ENCODE measurements at regions not wholly inside any gene's neighbourhood (a gene's known extent, or its start where the extent isn't known, plus 50 kb on each side); places are given as distances from the start of the nearest gene placed in this dataset.

DNA sequence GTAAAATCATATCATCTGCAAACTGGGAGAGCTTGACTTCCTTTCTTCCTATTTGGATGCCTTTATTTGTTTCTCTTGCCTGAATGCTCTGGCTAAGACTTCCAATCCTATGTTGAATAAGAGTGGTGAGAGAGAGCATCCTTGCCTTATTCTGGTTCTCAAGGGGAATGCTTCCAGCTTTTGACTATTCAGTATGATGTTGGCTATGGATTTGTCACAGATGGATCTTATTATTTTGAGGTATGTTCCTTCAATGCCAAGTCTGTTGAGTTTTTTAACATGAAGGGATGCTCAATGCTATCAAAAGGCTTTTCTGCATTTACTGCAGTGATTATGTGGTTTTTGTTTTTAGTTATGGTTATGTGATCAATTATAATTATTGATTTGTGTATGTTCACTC, 2144.6 kb upstream of the TENM3 start:
- DNase-seq, result no peak

DNA sequence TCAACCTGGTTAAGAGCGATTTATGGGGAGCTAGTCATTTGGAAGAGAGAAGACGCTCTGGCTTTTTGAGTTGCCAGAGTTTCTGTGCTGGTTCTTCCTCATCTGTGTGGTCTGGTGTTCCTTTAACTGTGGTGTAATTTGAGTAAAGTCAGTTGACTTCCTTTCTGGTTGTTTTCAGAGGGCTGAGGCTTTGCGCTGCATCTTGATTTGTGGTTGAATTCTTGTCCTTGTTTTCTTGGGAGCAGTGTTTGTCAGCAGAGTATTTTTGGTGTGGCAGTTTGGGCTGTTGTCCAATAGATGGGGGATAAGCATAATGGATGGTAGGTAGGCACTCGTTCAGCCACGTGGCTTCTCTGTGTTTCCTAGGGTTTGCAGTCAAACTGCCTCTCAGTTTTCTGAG, 2143.2 kb upstream of the TENM3 start:
- DNase-seq, result no peak

DNA sequence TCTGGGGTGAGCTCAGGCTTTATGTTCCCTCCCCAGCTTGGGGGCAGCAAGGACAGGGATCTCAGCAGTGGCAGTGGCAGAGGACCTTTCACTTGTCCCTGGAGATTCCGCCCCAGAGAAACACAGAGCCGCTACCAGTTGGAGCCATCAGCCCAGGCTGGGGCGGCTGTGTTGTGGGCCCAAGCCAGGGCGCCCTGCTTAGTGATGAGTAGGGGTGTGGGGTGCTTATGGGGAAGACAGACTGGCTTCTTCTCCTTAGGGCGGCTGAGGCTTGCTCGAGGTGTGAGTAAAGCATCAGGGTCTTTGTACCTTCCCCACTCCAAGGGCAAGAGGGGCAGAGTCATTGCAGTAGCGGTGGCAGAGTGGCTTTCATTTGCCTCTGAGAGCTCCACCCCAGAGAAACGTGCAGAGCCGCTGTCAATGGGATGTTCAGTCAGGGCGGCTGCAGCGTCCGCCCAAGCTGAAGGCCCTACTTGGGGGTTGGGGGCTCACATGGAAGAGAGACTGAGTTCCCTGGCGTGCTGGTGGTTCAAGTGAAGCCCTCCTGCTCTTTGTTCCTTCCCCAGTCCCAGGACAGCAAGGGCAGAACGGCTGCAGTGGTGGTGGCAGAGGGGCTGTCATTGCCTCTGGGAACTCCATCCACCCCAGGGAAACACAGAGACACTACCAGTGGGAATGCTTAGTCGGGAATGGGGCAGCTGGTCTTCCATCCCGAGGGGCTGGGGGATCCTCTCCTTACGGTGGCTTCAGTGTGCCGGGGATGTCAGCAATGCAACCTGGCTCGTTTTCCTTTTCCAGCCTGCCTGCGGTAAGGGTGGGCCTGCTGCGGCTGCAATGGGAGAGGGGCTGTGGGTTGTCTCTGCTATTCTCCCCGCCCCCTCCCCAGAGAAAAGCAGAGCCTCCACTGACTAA, 2142.5 kb upstream of the TENM3 start:
- no peak for DNase-seq

DNA sequence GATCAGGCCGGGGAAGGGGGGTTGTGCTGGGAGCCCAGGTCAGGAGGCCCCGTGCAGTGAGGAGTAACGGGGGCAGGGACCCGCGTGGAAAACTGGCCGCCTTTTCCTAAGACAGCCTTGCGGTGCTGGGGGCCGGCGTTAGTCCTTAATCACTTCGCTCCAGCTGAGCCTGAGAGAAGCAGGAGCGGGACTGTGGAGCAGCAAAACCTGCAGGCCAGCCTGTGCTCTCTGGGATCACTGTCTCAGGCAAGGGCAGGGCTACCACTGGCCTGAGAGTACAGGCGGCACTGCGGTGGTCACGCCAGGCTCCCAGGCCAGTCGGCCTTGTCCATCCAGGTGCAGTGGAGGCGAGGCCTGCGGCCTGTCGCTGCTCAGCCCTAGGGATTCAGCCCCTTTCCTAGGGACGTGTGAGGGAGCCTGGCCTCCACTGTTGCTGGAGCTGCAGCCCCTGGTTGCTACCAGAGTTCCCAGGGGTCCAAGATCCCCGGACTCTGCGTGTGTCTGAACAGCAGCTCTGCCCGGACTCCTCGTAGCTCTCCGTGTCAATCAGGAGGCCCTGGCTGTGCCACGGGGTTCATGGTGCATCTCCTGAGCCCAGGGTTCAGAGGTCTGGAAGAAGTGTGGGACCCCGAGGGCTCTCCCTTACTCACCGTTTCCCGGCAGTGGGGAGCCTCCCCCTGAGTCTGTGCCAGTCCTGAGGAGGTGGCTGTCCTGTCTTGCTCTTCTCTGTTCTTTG, 2141.7 kb upstream of the TENM3 start:
- no peak for DNase-seq

DNA sequence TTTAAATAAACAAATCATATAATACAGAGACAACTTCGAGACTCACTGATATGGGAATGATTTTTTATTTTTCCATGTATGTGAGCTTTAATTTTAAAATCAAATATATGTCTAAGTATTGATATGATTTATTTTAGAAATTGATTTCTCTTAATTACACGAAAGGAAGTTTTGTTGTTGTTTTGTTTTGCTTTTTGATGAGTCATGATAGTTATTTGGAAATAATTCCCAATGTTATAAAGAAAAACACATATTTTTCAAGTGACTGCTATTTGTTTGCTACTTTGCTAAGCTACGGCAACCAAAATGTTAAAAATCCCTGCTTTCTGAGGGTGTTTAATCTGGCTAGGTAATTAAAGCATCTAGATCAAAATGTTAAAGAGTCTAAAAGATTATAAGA, 2139.4 kb upstream of the TENM3 start:
- no peak for DNase-seq

DNA sequence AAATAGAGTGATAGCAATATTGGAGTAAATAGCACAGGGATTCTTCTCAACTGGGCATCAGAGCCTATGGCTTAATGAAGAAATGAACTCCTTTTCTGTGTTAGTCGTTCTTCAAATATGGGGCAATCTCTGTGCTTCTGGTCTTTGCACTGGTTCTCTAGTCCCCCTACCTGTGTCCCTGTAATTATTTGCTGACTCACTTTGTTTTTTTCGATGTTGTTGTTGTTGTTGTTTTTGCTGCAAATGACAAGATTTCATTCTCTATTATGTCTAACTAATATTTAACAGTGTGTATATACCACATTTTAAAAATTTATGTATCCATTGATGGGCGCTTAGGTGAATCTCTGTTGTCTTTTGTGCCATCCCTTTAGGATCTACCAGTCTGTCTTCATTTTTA, 2137.8 kb upstream of the TENM3 start:
- DNase-seq, result no peak

DNA sequence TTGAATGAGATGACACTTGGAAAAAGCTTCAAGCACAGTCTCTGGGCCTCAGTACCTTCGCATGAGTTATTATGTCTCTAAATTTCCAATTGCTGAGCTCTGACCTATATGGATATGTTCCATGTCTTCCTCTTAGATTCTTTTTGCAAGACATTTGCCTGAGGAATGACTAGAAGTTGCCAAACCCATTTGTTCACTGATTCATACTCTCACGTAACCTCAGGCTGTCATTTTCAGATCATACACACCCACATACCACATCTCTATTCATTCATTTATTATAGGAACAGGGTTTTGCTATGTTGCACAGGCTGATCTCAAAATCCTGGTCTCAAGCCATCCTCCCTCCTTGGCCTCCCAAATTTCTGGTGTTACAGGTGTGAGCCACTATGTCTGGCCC, 2137.1 kb upstream of the TENM3 start:
- DNase-seq, result peak; percentile 1

DNA sequence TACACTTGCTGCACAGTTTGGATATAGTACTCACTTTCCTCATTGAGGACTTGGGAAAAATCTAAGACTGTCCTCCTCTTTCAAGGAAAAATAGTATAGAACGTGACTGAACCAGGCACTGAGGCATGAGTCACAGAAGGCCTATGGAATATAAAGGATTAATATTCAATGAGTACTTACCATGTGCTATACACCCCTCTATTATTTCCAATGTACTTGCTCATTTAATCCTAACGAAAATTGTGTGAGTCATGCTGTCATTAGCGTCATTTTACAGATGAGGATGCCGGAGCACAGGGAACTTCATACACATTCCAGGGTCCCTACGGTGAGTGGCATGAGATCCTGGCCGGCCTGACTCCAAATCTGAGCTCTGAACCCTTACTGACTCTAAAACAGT, 2136.2 kb upstream of the TENM3 start:
- no peak for DNase-seq

DNA sequence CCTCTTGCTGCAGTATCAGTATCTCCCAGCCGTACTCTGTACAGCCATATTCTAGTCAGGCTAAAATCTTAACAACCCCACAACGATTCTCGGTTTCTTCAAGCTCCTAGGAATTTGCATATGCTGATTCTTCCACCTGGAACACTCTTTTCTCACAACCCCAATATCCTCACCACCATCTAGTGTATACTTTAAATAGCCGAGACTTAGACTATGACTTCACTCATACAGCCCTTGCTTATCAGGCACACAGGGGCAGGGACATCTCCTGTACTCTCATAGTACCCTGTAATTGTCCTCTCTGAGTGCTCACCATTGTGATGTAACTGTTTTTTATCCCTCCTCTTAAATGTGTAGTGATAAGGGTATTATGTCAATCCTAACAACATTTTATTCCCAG, 2126.4 kb upstream of the TENM3 start:
- DNase-seq, result no peak

DNA sequence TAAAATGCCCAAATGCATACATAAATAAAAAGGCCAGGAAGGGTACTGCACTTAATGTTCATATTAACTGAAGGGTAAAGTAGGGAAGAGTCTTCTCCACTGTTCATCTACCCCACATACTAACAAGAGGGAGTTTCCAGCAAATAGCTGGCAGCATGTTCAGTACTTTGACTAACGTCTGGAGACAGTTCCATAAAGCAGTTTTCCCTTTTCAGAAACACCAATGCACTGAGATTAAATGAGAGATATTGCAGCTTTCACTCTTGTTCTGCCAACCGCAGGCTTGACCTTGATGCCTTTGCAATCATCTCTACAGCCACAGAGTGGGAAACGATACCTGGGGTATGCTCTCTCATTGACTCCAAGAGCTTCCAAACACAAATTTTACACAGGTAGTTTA, 2123.1 kb upstream of the TENM3 start:
- no peak for DNase-seq

DNA sequence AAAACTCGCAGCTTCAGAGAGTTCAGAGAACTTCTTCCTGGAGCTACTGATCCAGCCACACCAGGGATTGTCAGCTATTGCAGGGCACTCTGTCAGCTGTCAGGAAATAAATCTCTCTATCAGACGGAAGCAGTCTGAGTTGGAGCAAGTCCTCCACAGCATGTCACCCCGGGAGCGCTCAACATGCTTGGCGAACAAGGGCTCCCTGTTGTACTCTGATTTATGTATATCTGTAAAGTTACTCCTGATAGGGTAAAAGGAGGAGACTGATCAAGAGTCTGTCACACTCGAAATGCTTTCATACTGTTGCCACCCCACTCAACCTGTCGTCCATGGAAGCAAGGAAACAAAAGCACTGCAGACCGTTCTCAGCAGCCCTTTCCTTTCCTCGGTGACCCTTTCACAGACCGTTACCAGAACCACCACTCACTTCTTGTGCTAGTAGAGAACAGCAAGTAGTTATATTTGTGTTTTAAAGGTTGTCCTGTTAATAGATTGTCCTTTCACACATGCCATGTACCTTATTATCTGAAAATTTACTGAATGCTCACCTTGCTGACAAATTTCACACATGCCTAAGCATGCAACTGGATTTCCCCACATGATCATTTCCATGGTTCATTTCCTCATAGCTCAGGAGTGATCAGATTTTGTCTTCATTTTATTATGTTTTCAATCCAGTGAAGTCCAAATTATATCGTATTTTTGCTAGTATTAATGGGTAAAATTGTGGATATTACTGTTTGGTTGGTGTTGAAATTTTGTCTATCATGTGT, 2108.9 kb upstream of the TENM3 start:
- no peak for DNase-seq

DNA sequence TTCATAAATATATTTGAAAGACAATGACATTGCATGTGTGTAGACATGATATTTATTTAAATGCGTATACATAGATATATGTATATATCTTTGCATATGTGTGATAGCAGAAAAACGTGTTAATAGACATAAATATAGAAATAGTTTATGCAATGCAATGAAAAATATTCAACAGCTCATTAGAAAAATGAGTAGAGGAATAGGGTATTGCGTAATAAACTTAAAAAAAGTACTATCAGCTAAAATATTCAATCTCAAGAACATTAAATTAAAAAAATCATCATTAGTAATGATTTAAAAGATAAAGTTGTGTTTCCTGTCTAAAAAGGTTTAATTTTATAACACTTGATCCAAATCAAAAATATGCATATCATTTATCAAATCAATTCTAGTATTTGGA, 2101.5 kb upstream of the TENM3 start:
- no peak for DNase-seq

DNA sequence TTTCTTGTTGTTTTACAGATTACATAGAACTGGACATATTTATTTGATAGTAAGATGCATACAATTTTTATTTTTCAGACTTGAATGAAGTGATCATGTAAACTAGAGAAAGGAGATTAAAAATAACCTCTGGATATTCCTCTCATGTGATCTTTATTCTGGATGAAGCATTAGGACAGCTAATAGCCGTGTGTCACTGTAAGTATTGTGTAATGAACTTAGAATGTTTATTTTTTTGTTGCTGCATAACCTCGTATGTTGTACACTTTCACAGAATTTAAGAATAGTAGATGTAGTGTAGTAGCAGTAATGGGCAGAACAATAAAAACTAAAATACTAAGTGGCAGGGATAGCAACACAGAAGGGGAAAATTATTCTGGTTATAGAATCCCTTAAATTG, 2094.5 kb upstream of the TENM3 start:
- DNase-seq, result no peak

DNA sequence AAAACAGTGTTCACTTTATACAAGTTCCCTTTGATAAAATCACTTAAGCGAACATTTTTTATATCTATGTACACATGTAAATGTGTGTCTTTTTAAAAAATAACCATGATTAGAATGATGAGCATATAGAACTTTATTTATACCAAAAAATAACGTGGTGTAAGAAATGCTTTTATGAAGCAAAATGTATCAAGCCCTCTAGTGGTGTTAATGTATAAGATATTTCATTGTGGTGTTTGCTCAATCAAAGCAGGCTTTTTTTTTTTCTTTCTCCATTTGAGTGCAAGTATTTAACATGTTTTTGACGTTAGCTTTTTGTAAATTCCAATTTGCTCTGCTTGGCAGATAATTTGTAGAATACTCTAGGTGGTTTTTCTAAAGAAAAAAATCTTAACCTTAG, 2092.4 kb upstream of the TENM3 start:
- peak; percentile 6 for DNase-seq

DNA sequence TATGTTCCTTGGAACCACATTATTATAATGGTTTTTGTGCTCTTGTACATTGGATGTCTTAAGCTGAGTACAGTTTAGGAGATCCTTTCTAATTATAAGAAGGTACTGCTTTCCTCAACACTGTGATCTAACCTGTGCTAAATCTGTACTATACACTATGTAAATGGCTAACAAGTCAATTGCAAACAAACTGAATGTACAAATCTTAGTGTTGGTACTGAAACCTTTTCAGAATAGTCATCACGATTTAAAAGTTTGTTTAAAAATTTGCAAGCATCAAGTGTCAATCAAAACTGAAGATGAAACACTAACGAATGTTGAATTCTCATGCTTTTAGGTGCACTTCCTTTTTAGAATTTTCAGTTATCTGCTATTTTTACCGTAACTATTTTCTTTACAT, 2090.4 kb upstream of the TENM3 start:
- no peak for DNase-seq

DNA sequence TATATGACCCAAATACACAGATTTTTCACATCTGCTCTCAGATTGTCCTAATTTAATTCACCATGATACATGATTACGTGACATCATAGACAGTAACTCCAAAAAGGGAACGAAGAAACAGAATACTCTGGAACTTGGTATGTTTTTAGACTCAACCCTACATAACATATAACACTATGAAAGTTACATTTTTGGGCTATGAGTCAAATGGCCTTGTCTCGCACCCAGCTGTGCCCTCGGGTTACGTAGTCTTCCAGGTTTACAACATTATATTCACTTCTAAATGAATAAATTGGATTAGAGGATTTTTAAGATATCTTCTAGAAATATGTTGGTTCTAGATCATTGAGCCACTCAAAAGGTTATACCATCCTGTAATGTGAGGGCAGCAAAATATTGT, 2089.6 kb upstream of the TENM3 start:
- DNase-seq, result peak; percentile 28

DNA sequence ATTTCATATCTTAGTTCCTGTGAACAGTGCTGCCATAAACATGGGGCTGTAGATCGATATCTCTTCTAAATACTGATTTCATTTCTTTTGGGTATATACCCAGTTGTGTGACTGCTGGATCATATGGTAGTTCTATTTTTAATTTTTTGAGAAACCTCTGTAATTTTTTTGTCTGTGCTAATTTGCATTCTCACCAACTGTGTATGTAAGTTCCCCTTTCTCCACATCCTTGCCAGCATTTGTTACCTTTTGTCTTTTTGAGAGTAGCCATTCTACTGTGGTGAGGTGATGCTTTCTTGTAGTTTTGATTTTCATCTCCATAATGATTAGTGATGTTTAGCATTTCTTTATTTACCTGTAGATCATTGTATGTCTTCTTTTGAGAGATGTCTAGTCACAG, 2086.5 kb upstream of the TENM3 start:
- DNase-seq, result no peak

DNA sequence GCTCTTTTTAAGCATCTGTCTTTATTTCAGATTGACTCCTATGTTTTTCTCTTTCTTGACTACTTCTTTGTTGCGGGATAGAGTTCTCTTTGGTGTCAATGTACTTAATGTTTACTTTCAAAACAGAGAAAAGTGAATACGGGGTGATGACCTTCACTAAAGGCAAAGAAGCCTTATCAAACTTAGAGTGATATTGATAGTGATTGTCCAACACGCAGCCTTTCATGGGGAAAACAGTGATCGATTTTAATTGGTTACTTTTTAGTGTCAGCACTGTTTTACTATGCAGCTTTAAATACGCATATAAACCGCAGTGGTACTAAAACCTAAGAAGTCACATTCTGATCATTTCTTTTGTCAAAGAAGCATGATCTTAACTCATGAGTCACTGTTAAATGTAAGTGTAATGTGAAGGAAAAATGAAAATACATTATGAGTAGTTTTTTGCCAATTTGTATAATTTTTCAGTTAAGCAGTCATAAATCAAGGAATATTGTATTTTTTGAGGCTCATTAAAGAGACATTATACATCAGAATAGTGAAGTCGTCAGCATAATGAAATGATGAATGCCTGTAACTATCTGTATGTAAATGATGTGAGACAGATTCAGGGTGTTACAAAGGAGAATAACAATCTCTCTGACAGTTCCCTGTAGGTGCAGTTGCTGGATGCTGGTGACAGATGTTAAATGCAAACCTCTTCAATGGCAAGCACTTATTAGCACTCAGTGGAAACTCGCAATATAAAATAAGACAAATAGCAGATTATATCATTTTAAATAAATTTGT, 2082.8 kb upstream of the TENM3 start:
- peak; percentile 18 for DNase-seq

DNA sequence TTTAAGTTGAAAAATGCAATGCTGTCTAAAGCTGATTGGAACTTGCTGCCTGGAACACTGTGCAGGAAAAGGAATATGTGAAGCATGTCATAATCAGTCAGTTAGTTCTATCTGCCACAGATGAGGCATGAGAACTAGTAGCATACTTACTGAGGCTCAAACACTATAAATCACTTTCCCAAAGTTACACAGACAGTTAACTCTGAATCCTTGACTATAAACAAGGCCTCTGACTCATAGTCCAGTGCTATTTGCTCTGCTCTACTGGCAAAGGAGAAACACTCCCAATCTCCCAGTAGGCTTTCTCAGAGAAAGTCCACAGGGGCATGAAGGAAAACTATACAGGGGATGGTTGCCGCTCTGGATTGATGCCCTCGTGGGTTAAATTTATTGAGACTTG, 2078.4 kb upstream of the TENM3 start:
- peak; percentile 38 for DNase-seq

DNA sequence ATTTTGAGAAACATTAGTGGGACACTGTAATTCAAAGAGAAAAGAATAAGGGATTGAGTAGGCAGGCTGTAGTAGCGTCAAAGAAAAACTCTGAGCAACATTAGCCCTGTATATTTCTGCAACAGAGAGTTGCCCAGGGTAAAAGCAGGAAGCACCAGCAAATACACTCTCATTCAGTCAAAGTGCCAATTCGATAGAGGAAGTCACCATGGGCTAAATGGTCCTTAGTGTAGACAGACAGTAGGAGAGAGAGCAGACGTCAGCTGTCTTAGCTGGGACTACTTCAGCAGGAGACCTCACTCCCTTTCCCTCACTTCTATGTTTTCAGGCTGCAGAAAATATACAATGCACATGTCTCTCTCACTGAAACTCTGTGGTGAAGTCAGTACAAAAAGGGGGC, 2073.8 kb upstream of the TENM3 start:
- DNase-seq, result no peak

DNA sequence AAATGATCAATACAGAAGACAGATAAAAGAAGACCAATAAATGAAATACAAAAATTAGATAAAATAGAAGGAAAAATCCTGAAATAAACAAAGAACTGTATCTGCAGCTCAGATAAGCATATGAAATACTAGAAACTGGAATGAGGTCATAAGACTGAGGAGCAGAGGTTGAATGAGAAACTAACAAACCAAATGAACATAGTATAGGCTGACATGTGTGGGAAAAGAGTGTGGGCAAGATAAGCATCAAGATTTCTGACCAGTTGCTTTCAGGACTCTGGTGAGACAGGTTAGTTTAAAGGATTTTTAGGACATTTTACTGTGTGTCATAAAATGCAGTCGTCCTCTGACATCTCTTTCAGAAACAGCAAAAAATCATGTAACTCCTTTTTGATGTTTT, 2073.2 kb upstream of the TENM3 start:
- no peak for DNase-seq

DNA sequence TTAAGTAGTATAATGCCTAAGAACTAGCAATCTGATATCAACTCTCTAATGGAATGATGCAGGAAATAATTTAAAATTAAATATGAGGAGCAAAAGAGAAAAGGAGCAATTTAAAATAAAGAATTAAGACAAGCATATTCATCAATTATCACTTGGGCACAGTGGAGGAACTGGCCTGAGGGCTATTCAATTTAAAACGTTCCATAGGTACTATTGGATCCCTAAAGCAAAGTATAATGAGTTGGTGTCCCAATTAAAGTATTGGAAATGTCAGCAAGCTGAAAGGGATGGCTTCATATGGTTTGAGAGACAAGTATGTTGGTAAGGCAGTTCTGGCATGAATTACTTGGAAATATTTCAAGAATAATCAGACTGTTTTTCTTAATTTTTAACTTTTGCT, 2064.1 kb upstream of the TENM3 start:
- no peak for DNase-seq

DNA sequence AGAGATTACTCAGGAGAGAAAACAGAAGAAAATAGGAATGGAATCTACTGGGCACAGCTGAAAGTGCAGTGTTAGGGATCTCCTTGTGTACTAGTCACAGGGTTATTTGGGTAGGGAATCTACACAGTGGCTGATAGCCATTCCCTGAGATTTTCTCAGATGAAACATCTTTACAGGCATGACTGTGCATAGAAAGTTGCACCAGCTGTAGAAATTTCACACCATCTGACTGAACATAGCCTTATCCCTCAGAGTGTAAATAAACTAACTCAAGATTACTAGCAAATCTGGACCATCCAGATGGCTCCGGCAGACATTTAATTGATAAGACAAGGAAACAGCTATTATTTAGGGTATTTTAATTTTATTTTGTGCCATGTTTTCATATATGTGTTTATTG, 2053.5 kb upstream of the TENM3 start:
- DNase-seq, result no peak
